Gastrocnemius medialis (tissue), 4 donors: ENCODE measurements at regions not wholly inside any gene's neighbourhood (a gene's known extent, or its start where the extent isn't known, plus 50 kb on each side); places are given as distances from the start of the nearest gene placed in this dataset.

Experiments used
- POLR2A ChIP-seq, 2 donors: fragments of 450-650 bp; IDR thresholded peaks; one replicate each; pipeline ENCODE4 v1.6.1; 2017; ENCODE audit warnings: antibody characterized with exemption in 2 of 2, mild to moderate bottlenecking in 2 of 2, moderate library complexity in 2 of 2
- TF ChIP-seq, protein P1 (sequence below), 5 experiments: fragments of 450-650 bp in 3 of 5; fragments of 200-600 bp in 2 of 5; sonication (generic) in 2 of 5; IDR thresholded peaks in 4 of 5; conservative IDR thresholded peaks in 1 of 5; 1 replicate in 4 of 5; 2 replicates in 1 of 5; pipeline ENCODE4 v1.5.1; 2016 to 2019; ENCODE audit warnings: antibody characterized with exemption in 5 of 5, mild to moderate bottlenecking in 3 of 5, moderate library complexity in 3 of 5

DNA sequence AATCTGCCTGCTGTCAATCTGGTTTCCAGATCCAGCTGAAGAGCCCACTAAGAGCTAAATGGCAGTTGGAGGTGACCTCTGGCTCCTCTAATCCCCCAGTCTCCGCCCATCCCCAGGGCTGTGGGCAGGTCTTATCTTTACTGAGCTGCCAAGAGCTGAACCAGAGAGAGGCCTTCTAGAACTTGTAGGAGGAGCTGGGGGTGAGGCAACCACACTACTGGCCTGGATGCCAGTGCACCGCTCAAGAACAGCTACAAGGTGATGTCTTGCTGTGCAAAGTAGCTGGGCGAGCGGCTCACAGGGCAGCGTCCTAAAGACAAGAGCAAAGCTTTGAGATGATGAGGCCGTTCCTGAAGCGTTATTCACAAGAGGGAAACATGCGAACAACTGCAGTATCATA, 374.6 kb downstream of the CTTN start:
- TF ChIP-seq, protein P1, sequence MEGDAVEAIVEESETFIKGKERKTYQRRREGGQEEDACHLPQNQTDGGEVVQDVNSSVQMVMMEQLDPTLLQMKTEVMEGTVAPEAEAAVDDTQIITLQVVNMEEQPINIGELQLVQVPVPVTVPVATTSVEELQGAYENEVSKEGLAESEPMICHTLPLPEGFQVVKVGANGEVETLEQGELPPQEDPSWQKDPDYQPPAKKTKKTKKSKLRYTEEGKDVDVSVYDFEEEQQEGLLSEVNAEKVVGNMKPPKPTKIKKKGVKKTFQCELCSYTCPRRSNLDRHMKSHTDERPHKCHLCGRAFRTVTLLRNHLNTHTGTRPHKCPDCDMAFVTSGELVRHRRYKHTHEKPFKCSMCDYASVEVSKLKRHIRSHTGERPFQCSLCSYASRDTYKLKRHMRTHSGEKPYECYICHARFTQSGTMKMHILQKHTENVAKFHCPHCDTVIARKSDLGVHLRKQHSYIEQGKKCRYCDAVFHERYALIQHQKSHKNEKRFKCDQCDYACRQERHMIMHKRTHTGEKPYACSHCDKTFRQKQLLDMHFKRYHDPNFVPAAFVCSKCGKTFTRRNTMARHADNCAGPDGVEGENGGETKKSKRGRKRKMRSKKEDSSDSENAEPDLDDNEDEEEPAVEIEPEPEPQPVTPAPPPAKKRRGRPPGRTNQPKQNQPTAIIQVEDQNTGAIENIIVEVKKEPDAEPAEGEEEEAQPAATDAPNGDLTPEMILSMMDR (IDR thresholded peaks at IDR 0.05 in 4 of 5, conservative IDR thresholded peaks at IDR 0.05 in 1 of 5): no peak
- TF ChIP-seq POLR2A (IDR thresholded peaks at IDR 0.05): no peak
